ENCODE measurements at regions not wholly inside any gene's neighbourhood (a gene's known extent, or its start where the extent isn't known, plus 50 kb on each side); places are given as distances from the start of the nearest gene placed in this dataset.

- DNase-seq (ENCODE audit: low spot score), result no peak
Observed at GRCh38 chr20:4070323-4071177, 55.2 kb upstream of the RNF24 start.

GRCh38 chr20:4069751-4070150 lies 54.4 kb upstream of the RNF24 start:
- no peak for DNase-seq (ENCODE audit: low spot score)

- no peak for DNase-seq (ENCODE audit: low spot score)
Observed at GRCh38 chr20:4068708-4069107, 53.4 kb upstream of the RNF24 start.

- DNase-seq (ENCODE audit: low spot score), result peak; percentile 52
Observed at GRCh38 chr20:4067600-4068261, 52.4 kb upstream of the RNF24 start.

- no peak for DNase-seq (ENCODE audit: low spot score)
Observed at GRCh38 chr20:4066551-4066950, 51.2 kb upstream of the RNF24 start.

GRCh38 chr20:4065391-4065844 lies 50.1 kb upstream of the RNF24 start:
- DNase-seq (ENCODE audit: low spot score), result no peak
